ENCODE measurements at regions not wholly inside any gene's neighbourhood (a gene's known extent, or its start where the extent isn't known, plus 50 kb on each side); places are given as distances from the start of the nearest gene placed in this dataset.
"Not testable (repeated sequence)": the region's sequence is repeated elsewhere in the genome, so short reads cannot be mapped to it uniquely, and the experiment has no call there.

DNA sequence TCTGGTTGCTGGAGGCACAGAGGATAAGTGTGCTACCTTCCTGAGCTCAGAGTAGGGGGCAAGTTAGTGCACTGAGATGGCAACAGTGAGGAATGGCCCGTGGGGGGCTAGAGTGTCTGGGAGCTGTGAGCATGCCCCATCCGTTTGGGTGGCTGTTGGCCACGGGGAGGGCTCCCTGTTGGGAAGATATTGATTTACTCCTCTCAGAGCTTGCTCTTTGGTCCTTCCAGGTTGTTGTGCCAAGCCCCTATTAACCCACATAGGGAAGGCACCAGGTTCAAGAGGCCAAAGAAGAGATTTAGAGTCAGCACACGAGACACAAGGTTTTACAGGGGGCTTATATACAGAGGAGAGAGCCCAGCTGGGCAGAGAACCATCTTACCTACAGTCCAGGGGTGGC, 318.8 kb downstream of the TSN start:
- DNase-seq = no peak

DNA sequence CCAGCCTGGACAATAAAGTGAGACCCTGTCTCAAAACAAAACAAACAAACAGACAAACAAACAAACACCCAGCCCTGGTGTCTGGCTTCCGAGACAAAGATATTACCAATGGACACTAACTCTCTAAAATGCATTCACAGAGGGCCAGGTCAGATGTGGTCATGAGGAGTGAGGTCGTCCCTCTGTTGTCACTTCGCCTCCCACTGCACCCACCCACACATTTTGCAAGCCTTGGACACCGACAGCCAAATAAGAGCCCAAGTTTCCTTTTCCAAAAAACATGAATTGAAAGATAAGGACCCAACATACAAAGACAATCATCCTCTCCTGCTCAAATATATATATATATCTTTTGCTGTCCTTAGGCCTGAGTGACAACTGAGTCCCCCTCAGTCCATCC, 319.9 kb downstream of the TSN start:
- no peak for DNase-seq

- DNase-seq = no peak
These were observed 321.7 kb downstream of the TSN start for GRCh38 chr2:122077114-122077513.

DNA sequence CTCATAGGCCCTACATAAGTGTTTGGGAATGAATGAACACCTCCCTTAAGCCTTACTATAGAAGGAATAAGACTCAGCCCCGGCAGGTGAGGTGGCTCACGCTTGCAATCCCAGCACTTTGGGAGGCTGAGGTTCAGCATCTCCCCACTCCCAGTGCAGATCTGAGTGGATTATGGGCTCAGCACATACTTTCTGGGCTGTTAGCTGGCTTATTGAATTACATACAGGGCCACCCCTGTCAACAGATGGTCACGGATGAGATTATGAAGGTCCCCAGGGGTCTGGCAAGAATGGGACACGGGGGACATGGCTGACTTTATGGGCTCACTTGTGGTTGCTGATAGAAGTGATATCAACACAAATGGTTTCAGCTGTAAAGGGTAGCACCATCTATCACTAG, 322.3 kb downstream of the TSN start:
- no peak for DNase-seq

DNA sequence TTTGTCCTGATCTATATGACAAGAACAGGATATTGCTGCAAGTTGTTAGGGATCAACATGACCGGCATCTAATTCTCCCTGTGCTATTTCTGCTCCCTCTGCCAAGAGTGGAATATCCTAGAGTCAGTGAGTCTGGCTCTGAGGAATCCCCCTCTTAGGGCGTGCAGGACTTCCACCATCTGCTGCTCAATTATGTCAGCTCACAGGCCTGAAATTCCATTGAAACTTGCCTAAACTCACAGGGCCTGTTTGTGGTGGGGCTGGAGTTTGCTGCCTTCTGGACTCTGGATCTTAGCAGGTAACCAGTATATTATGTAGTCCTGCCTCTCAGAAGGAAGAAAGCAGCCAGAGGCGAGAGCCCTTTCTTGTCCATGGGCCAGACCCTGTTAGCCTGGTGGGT, 323.0 kb downstream of the TSN start:
- DNase-seq = no peak

- no peak for DNase-seq
These were observed 324.4 kb downstream of the TSN start for GRCh38 chr2:122079844-122080243.

DNA sequence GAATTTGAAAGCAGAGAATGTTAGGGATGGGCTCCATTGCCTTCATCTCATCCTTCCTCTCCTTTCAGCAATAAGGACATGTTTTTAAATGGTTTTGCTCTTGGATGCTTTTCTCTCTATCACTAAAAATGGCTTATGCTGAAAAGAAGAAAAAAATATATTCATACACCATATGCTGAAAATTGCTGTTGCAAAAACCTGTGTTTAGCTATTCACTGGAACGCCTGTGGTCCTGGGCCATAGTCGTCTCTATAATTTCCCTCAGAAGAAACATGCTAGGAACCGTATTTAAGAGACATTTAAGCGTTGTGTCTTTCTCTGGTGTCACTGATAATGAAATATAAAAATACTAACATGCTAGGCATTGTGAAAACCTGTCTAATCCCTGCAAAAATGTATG, 324.9 kb downstream of the TSN start:
- DNase-seq = no peak

GRCh38 chr2:122080871-122081270, 325.4 kb downstream of the TSN start:
- DNase-seq = no peak

DNA sequence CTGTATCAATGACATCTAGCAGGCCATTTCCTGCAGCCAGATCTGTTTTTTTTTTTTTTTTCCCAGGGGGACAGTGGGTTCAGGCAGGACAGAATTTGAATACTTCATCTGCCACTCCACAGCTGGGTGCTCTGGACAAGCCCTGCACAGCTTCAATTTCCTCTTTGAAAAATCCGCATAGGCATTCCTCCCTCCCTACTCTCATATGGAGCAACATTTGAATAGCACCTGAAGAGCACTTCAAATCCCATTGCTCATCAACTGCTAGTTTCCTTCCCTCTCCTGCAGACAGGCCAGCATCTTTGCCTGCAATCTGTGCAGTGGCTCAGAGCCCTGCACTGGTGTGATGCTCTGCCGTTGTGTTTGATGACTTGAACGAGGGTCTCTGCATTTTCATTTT, 326.3 kb downstream of the TSN start:
- peak; percentile 89 for DNase-seq

DNA sequence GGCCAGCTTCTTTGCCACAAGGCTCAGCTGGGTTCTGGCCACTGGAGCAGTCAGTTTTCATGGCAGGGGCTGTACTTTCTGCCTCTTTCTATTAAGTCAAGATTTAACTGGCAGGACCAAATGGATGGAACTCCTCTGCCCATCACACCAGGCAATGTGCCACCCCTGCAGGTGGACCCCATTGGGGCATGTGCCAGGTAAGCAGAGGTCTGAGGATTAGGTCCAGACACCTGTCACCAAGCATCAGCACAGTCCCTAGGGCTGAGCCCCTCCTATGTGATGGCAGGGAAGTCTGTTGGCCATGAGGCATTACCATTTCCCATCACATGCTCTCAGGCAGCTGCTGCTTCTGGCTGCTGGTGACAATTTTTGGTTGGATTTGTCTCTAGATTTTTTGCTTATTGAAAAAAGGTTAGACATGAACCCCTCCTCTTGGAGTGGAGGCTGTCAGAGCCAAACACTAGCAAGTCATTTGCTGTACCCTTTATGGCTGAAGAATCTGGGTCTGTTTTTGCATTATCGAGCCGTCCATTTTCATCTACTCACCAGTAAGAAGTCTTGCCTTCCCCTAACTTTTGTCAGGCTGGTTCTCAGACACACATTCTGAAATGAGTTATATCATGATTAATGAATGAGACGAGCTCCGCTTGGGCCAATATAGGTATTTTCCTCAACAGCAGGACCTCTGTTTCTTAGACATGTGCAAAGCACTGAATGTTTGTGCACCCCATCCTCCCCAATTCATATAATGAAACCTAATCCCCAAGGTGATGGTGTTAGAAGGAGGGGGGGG, 328.0 kb downstream of the TSN start:
- DNase-seq = no peak

GRCh38 chr2:122085672-122086071, 330.2 kb downstream of the TSN start:
- DNase-seq = not testable (repeated sequence)

- DNase-seq = no peak
These were observed 339.1 kb downstream of the TSN start for GRCh38 chr2:122094557-122094956.

DNA sequence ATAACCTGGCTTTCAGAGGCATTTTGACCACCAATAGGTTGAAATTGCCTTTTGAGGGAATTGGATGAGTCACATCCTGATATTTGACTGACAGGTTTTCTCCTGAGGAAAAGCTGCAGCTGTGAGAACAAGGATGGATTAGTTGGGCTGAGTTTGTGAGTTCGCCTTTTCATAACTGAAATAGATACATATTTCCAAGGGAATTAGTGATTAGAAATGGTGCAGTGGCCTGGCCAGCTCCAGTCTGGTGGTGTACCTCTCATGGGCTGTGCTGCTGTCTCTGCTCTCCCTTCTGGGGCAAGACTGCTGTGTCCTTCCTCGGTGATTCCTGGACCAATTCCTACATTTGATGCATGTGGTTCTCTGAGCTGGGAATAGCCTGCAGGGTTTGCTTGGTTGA, 341.3 kb downstream of the TSN start:
- no peak for DNase-seq

DNA sequence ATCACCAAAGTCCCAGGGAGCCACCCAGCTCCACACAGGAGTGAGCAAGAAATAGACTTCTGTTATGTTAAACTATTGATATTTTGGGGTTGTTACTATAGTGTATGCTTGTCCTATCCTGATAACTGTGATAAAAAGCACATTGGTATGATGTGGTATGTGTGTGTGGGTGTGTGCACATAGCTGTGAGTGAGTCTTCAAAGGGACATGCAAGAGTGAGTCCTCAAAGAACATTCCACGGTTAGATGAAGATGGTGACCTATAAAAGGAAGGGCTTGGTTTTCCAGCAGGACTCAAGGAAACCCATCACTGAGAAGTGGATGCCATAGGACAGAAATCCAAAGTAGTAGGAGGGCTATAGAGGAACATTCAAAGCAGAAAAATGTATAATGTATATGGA, 342.9 kb downstream of the TSN start:
- no peak for DNase-seq

DNA sequence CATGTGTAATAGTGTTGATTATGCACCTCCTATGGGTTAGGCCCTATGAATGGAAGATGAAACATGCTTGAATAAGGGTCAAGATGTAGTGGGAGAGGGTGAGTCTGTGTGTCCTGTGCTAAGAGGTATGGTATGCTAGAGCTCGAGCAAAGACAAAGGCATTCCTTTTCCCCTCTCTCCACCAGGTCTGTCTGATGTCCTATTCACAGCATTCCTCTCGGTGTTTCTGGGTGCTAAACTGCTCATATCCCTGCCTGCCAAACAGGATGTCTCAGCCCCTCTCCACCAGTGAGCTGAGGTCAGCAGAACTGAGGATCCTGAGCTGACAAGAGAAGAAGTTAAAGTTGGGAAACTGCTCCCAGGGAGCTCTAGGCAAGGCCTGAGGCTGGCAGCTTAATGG, 344.9 kb downstream of the TSN start:
- no peak for DNase-seq

DNA sequence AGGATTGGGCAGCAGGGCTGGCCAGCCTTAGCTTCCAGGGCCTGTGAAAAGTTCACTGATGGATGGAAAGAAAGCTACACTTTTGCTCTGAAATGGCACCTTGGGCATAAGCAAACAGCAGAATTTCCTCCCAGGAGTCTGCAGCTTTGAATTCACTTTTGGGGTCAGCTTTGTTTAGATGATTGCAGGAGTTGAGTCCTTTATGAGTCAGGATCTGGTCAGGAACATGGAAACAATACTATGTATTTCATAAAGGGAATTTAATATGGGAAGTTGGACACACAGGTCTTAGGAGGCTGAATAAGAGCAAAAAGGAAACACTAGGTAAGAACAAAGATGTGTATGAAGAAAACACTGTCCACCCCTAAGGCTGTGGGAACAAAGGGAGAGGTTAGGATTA, 345.3 kb downstream of the TSN start:
- no peak for DNase-seq

DNA sequence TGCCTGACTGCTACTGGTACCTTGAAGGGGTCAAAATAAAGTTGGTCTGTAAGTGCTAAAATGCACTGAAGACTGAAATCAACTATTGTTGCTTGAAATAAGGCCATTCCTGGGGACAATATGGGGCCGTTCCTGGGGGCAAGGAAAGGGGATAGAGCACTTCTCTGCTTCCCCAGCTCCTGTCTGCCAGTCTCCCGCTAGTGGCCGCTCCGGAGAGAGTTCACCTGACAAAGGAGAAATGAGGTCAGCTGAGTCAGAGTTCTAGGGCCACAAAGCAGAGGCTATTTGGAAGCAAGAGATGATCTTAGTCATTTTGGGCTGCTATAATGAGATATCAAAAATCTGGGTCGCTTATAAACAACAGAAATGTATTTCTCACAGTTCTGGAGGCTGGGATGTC, 345.9 kb downstream of the TSN start:
- no peak for DNase-seq

GRCh38 chr2:122105171-122105876, 349.9 kb downstream of the TSN start:
- DNase-seq = no peak

DNA sequence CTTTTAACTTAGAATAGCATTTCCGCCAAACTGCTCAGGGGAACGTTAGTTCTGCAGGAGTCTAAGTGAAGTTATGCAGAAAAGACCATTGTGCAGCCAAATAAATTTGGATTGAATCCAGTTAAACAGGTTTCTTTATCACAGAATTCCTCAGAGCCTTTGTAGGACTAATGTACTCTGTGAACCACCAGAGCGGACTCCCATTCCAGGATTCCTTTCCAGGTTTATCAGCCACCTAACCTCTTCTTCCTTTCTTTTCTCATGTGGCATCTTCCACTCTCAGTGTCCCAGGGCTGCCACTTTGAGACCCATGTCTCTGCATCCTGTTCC, 350.4 kb downstream of the TSN start:
- DNase-seq = no peak

DNA sequence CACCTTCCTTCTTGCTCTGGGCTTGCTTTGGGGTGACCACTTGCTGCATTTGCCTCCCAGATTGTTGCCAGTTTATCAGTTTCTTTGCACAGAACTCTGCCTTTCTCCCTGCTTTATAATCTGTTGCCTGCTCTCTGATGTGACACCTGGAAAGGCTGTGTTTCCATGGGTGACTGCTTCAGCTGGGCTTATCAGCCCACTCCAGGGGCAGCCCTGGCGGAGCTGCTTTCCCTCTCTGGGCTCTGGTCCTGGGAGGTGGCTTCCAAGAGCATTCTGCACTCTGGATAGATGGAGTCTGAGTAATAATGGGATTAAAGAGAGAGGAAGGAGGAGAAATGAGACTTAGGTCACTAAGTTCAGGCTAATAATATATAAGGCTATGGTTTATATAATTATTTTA, 352.7 kb downstream of the TSN start:
- no peak for DNase-seq

- DNase-seq = no peak
These were observed 357.0 kb downstream of the TSN start for GRCh38 chr2:122112216-122113005.

GRCh38 chr2:122114421-122114820, 359.0 kb downstream of the TSN start:
- DNase-seq = no peak

DNA sequence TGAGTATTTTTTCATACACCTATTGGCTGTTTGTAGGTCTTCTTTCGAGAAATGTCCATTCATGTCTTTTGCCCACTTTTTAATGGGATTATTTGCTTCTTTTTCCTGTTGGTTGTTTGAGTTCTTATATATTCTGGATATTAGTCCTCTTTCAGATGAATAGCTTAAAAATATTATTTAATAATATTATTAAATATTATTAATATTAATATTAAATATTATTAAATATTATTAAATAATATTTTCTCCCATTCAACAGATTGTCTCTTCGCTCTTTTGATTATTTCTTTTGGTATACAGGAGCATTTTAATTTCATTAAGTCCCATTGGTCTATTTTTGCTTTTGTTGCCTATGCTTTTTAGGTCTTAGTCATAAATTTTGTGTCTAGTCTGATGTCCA, 361.9 kb downstream of the TSN start:
- DNase-seq = no peak

DNA sequence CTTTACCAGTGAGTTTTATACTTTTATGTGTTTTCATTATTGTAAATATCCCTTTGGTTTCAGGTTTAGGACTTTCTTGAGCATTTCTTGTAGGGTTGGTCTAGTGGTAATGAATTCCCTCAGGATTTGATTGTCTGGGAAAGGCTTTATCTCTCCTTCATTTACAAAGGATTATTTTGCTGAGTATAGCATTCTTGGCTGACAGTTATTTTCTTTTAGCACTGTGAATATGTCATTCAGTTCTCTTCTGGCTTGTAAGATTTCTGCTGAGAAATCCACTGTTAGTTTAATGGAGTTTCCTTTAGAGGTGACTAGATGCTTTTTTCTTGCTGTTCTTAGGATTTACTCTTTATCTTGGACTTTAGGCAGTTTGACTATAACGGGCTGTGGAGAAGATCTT, 373.9 kb downstream of the TSN start:
- DNase-seq = no peak
